Erythroblast (primary cell): ENCODE measurements at regions not wholly inside any gene's neighbourhood (a gene's known extent, or its start where the extent isn't known, plus 50 kb on each side); places are given as distances from the start of the nearest gene placed in this dataset.

Experiments used
- GATA1 ChIP-seq: IDR thresholded peaks from 2 replicates; pipeline ENCODE4 v1.6.1; 2011; ENCODE audit warnings: low read depth, mild to moderate bottlenecking, control low read depth, low read length, moderate library complexity
- POLR2A ChIP-seq: IDR thresholded peaks from 2 replicates; pipeline ENCODE4 v1.6.1; 2011; ENCODE audit warnings: mild to moderate bottlenecking, low read length

DNA sequence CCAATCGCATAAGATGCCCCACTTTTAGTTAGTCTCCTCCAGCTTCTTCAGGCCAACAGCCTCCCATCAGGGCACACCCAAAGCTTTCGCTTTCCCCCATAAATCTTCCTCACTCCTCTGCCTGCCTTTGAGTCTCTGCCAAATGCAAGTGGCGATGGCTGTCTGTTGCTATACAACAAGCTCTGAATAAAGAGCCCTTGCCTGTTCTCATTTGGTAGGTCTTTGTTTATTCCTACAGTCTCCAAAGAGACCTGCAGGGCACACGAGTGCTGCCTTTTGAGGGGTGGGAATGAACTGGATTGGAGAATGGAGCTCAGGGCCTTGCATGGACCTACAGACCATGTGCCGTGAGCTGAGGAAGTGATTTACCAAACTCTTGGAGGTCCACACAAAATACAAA lies 52.2 kb upstream of the SOD3 start:
- TF ChIP-seq POLR2A (no peak), GATA1 (no peak)
